H1 (cell line): ENCODE measurements at regions not wholly inside any gene's neighbourhood (a gene's known extent, or its start where the extent isn't known, plus 50 kb on each side); places are given as distances from the start of the nearest gene placed in this dataset.

Experiments used
- CTCF ChIA-PET: fragments of 300-600 bp; sonication (Branson Sonifier 250); formaldehyde crosslinking; loops from one replicate; lab custom pipeline; 2021; ENCODE audit not compliant: partially characterized antibody; lab: Charles Lee
- POLR2A ChIA-PET: fragments of 300-600 bp; sonication (Branson Sonifier 250); formaldehyde crosslinking; loops from one replicate; lab custom pipeline; 2021; ENCODE audit warnings: inconsistent platforms; ENCODE audit not compliant: partially characterized antibody; lab: Charles Lee
- DNase-seq, 2 experiments: peaks; one replicate each; pipeline versions ENCODE4 v3.0.0 to v3.0.0-alpha.2; 2010 to 2022; ENCODE audit warnings: low spot score in 2 of 2, low read depth in 1 of 2, mixed read lengths in 1 of 2
- FAIRE-seq: peaks from 2 replicates; lab custom pipeline; 2011; peaks lifted over from hg19 to GRCh38; lab: Jason Lieb, UNC
- H2AFZ ChIP-seq: 2 replicates; pipeline ENCODE4 v1.8.1; 2012; ENCODE audit warnings: low read length, inconsistent platforms
- H2AK5ac ChIP-seq: 2 replicates; pipeline ENCODE4 v1.6.1; 2013; ENCODE audit warnings: low read depth, low read length
- H2BK120ac ChIP-seq: replicated peaks from 2 replicates; pipeline ENCODE3; 2013; ENCODE audit warnings: low read depth, low read length, inconsistent platforms
- H2BK12ac ChIP-seq: 2 replicates; pipeline ENCODE4 v1.6.1; 2013; ENCODE audit warnings: low read depth, low read length
- H2BK15ac ChIP-seq: 2 replicates; pipeline ENCODE4 v1.6.1; 2013; ENCODE audit warnings: low read length
- H2BK20ac ChIP-seq: 2 replicates; pipeline ENCODE4 v1.6.1; 2013; ENCODE audit warnings: low read length
- H2BK5ac ChIP-seq: 2 replicates; pipeline ENCODE4 v1.6.1; 2013; ENCODE audit warnings: low read depth, low read length
- H3K14ac ChIP-seq: 2 replicates; pipeline ENCODE4 v1.6.1; 2013; ENCODE audit warnings: inconsistent platforms; ENCODE audit not compliant: insufficient read length
- H3K18ac ChIP-seq: 2 replicates; pipeline ENCODE4 v1.6.1; 2013; ENCODE audit warnings: low read length; ENCODE audit errors: extremely low read depth
- H3K23ac ChIP-seq: 2 replicates; pipeline ENCODE4 v1.6.1; 2013; ENCODE audit warnings: inconsistent platforms; ENCODE audit not compliant: insufficient read length
- H3K23me2 ChIP-seq: 2 replicates; pipeline ENCODE4 v1.6.1; 2013; ENCODE audit warnings: low read depth, low read length
- H3K27ac ChIP-seq: 2 replicates; pipeline ENCODE4 v1.6.1; 2011; ENCODE audit warnings: low read depth, low read length, inconsistent platforms
- H3K27me3 ChIP-seq, 4 experiments: replicated peaks in 1 of 4; 1 replicate in 1 of 4; 2 replicates in 3 of 4; pipeline versions ENCODE4 v1.6.1 to v1.8.1; 2011 to 2013; ENCODE audit warnings: low read length in 3 of 4, mild to moderate bottlenecking in 3 of 4, inconsistent platforms in 2 of 4, mixed read lengths in 2 of 4, moderate library complexity in 1 of 4; ENCODE audit not compliant: control insufficient read depth in 3 of 4, insufficient read depth in 3 of 4; ENCODE audit errors: extremely low read depth in 1 of 4
- H3K36me3 ChIP-seq, 4 experiments: 2 replicates each; pipeline versions ENCODE4 v1.6.1 to v1.8.1; 2011 to 2013; ENCODE audit warnings: mild to moderate bottlenecking in 4 of 4, low read length in 3 of 4, moderate library complexity in 2 of 4, control low read depth in 1 of 4, inconsistent platforms in 1 of 4; ENCODE audit not compliant: insufficient read depth in 4 of 4, control insufficient read depth in 2 of 4
- H3K4ac ChIP-seq: replicated peaks from 2 replicates; pipeline ENCODE3; 2013; ENCODE audit warnings: low read length, low read depth, mixed read lengths, inconsistent platforms; ENCODE audit not compliant: insufficient read length
- H3K4me1 ChIP-seq, 4 experiments: replicated peaks in 1 of 4; 1 replicate in 1 of 4; 2 replicates in 3 of 4; pipeline versions ENCODE4 v1.6.1 to v1.8.1; 2011 to 2013; ENCODE audit warnings: low read length in 3 of 4, inconsistent platforms in 2 of 4, mixed read lengths in 1 of 4; ENCODE audit not compliant: insufficient read depth in 4 of 4, control insufficient read depth in 3 of 4
- H3K4me2 ChIP-seq, 2 experiments: 2 replicates each; pipeline versions ENCODE4 v1.6.1 to v1.8.1; 2011 to 2013; ENCODE audit warnings: low read depth in 2 of 2, low read length in 2 of 2, control low read depth in 1 of 2, inconsistent platforms in 1 of 2, mild to moderate bottlenecking in 1 of 2; ENCODE audit not compliant: insufficient read depth in 1 of 2
- H3K4me3 ChIP-seq, 4 experiments: fragments of 200-600, 300-600 bp in 1 of 4; sonication (generic), shearing (Covaris generic), sonication (Bioruptor Twin) in 1 of 4; 2 replicates each; pipeline versions ENCODE4 v1.5.1 to v1.8.1; 2011 to 2016; ENCODE audit warnings: low read length in 4 of 4, low read depth in 3 of 4, control low read depth in 2 of 4, inconsistent platforms in 2 of 4, mild to moderate bottlenecking in 2 of 4, mixed read lengths in 1 of 4, moderate library complexity in 1 of 4; ENCODE audit not compliant: insufficient read depth in 2 of 4; ENCODE audit errors: extremely low read depth in 1 of 4
- H3K56ac ChIP-seq: replicated peaks from 2 replicates; pipeline ENCODE3; 2013; ENCODE audit warnings: low read depth, mild to moderate bottlenecking, mixed read lengths, low read length, inconsistent platforms; ENCODE audit not compliant: insufficient read length
- H3K79me1 ChIP-seq: 2 replicates; pipeline ENCODE4 v1.6.1; 2013; ENCODE audit warnings: low read depth, low read length, control low read depth
- H3K79me2 ChIP-seq, 2 experiments: 2 replicates each; pipeline versions ENCODE4 v1.6.1 to v1.8.1; 2012 to 2013; ENCODE audit warnings: low read length in 2 of 2, mild to moderate bottlenecking in 2 of 2, inconsistent platforms in 1 of 2; ENCODE audit not compliant: insufficient read depth in 2 of 2, control insufficient read depth in 1 of 2
- H3K9ac ChIP-seq, 4 experiments: replicated peaks in 1 of 4; 1 replicate in 1 of 4; 2 replicates in 3 of 4; pipeline versions ENCODE4 v1.6.1 to v1.8.1; 2011 to 2013; ENCODE audit warnings: low read depth in 3 of 4, low read length in 3 of 4, control low read depth in 2 of 4, mild to moderate bottlenecking in 2 of 4, moderate library complexity in 2 of 4, inconsistent platforms in 1 of 4; ENCODE audit errors: extremely low read depth in 1 of 4
- H3K9me3 ChIP-seq, 2 experiments: 2 replicates each; pipeline versions ENCODE4 v1.6.1 to v1.8.1; 2012 to 2013; ENCODE audit warnings: mild to moderate bottlenecking in 2 of 2, moderate library complexity in 2 of 2, control low read depth in 1 of 2, inconsistent platforms in 1 of 2, low read depth in 1 of 2, low read length in 1 of 2, mixed read lengths in 1 of 2; ENCODE audit not compliant: insufficient read depth in 2 of 2
- H4K20me1 ChIP-seq, 2 experiments: replicated peaks in 1 of 2; 2 replicates each; pipeline versions ENCODE3 to v1.8.1; 2011 to 2013; ENCODE audit warnings: inconsistent platforms in 2 of 2, low read length in 2 of 2, mild to moderate bottlenecking in 1 of 2; ENCODE audit not compliant: insufficient read depth in 2 of 2, control insufficient read depth in 1 of 2
- H4K5ac ChIP-seq: 2 replicates; pipeline ENCODE4 v1.6.1; 2013; ENCODE audit warnings: low read length, low read depth, mixed read lengths, inconsistent platforms; ENCODE audit not compliant: insufficient read length
- H4K8ac ChIP-seq: 2 replicates; pipeline ENCODE4 v1.8.0; 2013; ENCODE audit warnings: mild to moderate bottlenecking, moderate library complexity, low read length, inconsistent platforms; ENCODE audit not compliant: insufficient read depth; ENCODE audit errors: extremely low read depth
- H4K91ac ChIP-seq: replicated peaks from 2 replicates; pipeline ENCODE3; 2013; ENCODE audit warnings: low read length, mixed read lengths, inconsistent platforms; ENCODE audit not compliant: insufficient read length
- BRCA1 ChIP-seq: IDR thresholded peaks from 2 replicates; pipeline ENCODE4 v1.6.1; 2012; ENCODE audit warnings: low read depth, low read length, improper control_type of control experiment
- CHD1 ChIP-seq: IDR thresholded peaks from 2 replicates; pipeline ENCODE4 v1.6.1; 2012; ENCODE audit warnings: low read depth, low read length, improper control_type of control experiment
- EP300 ChIP-seq, 2 experiments: IDR thresholded peaks; 1 replicate in 1 of 2; 2 replicates in 1 of 2; pipeline ENCODE4 v1.6.1; 2011 to 2012; ENCODE audit warnings: low read depth in 2 of 2, low read length in 2 of 2, mild to moderate bottlenecking in 2 of 2, borderline replicate concordance in 1 of 2, inconsistent platforms in 1 of 2, moderate library complexity in 1 of 2
- JUND ChIP-seq: IDR thresholded peaks from 2 replicates; pipeline ENCODE4 v1.6.1; 2011; ENCODE audit warnings: mild to moderate bottlenecking, improper control_type of control experiment, low read length
- KDM5A ChIP-seq: fragments of 200-600 bp; IDR thresholded peaks from 2 replicates; pipeline ENCODE4 v1.7.1; 2012; ENCODE audit warnings: mild to moderate bottlenecking, low read length, inconsistent platforms, mixed read lengths
- POLR2AphosphoS5 ChIP-seq: IDR thresholded peaks from 2 replicates; pipeline ENCODE4 v1.6.1; 2011; ENCODE audit warnings: low read depth, low read length
- RBBP5 ChIP-seq: IDR thresholded peaks from 2 replicates; pipeline ENCODE4 v1.7.1; 2012; ENCODE audit warnings: low read depth, mild to moderate bottlenecking, inconsistent platforms, low read length, moderate library complexity, borderline replicate concordance
- SAP30 ChIP-seq: fragments of 300-600 bp; sonication (generic); IDR thresholded peaks from 2 replicates; pipeline ENCODE4 v1.7.1; 2012; ENCODE audit warnings: low read length, moderate library complexity, mild to moderate bottlenecking, inconsistent platforms; ENCODE audit not compliant: insufficient read depth, insufficient replicate concordance
- TBP ChIP-seq: IDR thresholded peaks from 2 replicates; pipeline ENCODE4 v1.6.1; 2011; ENCODE audit warnings: low read depth, low read length, improper control_type of control experiment
- YY1 ChIP-seq: IDR thresholded peaks from 2 replicates; pipeline ENCODE4 v1.6.1; 2011; ENCODE audit warnings: low read depth, mild to moderate bottlenecking, low read length
- ZNF274 ChIP-seq: IDR thresholded peaks from 2 replicates; pipeline ENCODE4 v1.7.0; 2012; ENCODE audit warnings: low read length, borderline replicate concordance; ENCODE audit errors: extremely low read depth
- WGBS, 2 experiments: shearing (Covaris generic) in 1 of 2; methylation state at CpG; one replicate each; pipeline versions ENCODE4 v1.1.6 to v1.1.7; 2013 to 2015; ENCODE audit warnings: low lambda C conversion rate in 2 of 2, mixed read lengths in 2 of 2, inconsistent platforms in 1 of 2, low coverage in 1 of 2, missing lambda C conversion rate in 1 of 2; ENCODE audit not compliant: insufficient replicate concordance in 2 of 2, insufficient coverage in 1 of 2, insufficient read length in 1 of 2; ENCODE audit errors: extremely low coverage in 1 of 2, missing lambda C conversion rate in 1 of 2; 5-methylcytosine and 5-hydroxymethylcytosine counted together

DNA sequence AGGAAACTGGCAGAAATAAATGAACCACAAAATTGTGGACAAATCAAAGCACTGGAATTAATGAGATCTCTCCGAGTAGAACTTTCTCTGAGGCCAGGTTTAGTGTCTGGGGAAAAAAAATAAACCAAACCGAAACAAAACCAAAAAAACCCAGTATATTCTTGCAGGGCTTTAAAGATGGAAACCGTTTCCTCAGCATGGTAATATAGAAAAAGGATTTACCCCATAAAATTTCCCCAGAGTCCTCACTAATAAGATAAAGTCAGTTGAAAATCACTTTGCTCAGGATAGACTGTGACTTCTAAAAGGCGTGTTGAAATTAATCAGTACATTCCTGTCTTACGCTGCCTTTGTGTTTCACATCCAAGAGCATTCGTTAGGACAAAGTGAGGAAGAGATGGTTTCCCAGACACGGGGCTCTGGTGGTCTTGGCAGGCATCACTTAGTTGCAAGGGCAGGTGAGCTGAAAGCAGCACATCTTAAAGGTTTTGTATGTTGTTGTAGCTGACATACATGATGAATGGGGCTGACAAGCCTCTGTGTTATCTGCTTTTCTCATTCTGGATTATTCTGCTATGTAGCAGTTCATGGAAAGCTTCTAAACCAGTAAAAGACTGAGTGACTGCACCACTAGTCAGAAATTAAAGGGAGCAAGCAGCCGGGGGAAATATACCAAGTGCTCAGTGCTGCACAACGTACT is 85.2 kb upstream of the PRL start:
- Histone ChIP-seq H3K4me3 (no peak overlapping the region), H3K4ac (no peak overlapping the region), H3K23ac (no peak overlapping the region), H3K79me1 (no peaks in the 10 kb centered on the region), H2BK15ac (no peak overlapping the region), H2BK12ac (no peak overlapping the region), H3K36me3 (no peaks in the 10 kb centered on the region), H2BK5ac (no peak overlapping the region), H4K20me1 (no peaks in the 10 kb centered on the region), H4K91ac (no peak overlapping the region), H3K4me2 (no peak overlapping the region), H3K27ac (no peak overlapping the region), H4K8ac (no peak overlapping the region), H2AFZ (peak overlapping the region; percentile 42; the same call in 1 of the 2 replicates), H3K18ac (no peak overlapping the region), H2AK5ac (no peak overlapping the region), H3K79me2 (no peaks in the 10 kb centered on the region), H3K27me3 (no peaks in the 10 kb centered on the region), H2BK120ac (no peak overlapping the region), H3K14ac (no peak overlapping the region), H4K5ac (no peak overlapping the region), H3K23me2 (no peaks in the 10 kb centered on the region), H3K4me1 (no peaks in the 10 kb centered on the region; a peak in 1 of 7 replicates), H3K56ac (no peak overlapping the region), H2BK20ac (no peak overlapping the region), H3K9me3 (no peaks in the 10 kb centered on the region), H3K9ac (no peak overlapping the region)
- FAIRE-seq (no peak), DNase-seq (no peak)
- ChIA-PET POLR2A (no interaction called here), CTCF (no interaction called here)
- 91% methylated on average over 9 of the region's 9 CpGs; no CpG with 5 or more reads in 1 of the 2 experiments for WGBS, 2 experiments
- TF ChIP-seq SAP30, result no peak
- no peak for TF ChIP-seq RBBP5
- no peak for TF ChIP-seq BRCA1
- no peak for TF ChIP-seq JUND
- TF ChIP-seq TBP, result no peak
- no peak for TF ChIP-seq YY1
- TF ChIP-seq ZNF274, result no peak
- no peak for TF ChIP-seq EP300 (IDR thresholded peaks at IDR 0.05; ENCODE audit: borderline replicate concordance in 1 of 2, low read depth in 2 of 2, low read length in 2 of 2)
- no peak for TF ChIP-seq POLR2AphosphoS5
- no peak for TF ChIP-seq CHD1
- TF ChIP-seq KDM5A, result no peak
